Neural cell (in vitro differentiated cells): ENCODE measurements at regions not wholly inside any gene's neighbourhood (a gene's known extent, or its start where the extent isn't known, plus 50 kb on each side); places are given as distances from the start of the nearest gene placed in this dataset.

Source experiments
- H2AFZ ChIP-seq: fragments of 200-600, 300-800 bp; sonication (generic), shearing (Covaris generic); 2 replicates; pipeline ENCODE4 v1.6.0; 2014; ENCODE audit warnings: low read depth, mild to moderate bottlenecking, antibody characterized with exemption, low read length, moderate library complexity
- H3F3A ChIP-seq: fragments of 200-600 bp; shearing (Covaris generic); 2 replicates; pipeline ENCODE4 v1.6.1; 2016; ENCODE audit warnings: mild to moderate bottlenecking, moderate library complexity, mixed read lengths, antibody characterized with exemption, low read length; ENCODE audit not compliant: insufficient read depth, poor library complexity, severe bottlenecking
- H3K27ac ChIP-seq: fragments of 200-600, 300-800 bp; sonication (generic), shearing (Covaris generic); 2 replicates; pipeline ENCODE4 v1.5.1; 2014; ENCODE audit warnings: mild to moderate bottlenecking, low read length, moderate library complexity
- H3K27me3 ChIP-seq: fragments of 300-800, 200-600 bp; sonication (generic), shearing (Covaris generic); 2 replicates; pipeline ENCODE4 v1.6.0; 2014; ENCODE audit warnings: mild to moderate bottlenecking, low read depth, low read length, moderate library complexity; ENCODE audit not compliant: insufficient read depth
- H3K36me3 ChIP-seq: fragments of 300-800, 200-600 bp; sonication (generic), shearing (Covaris generic); 2 replicates; pipeline ENCODE4 v1.5.1; 2014; ENCODE audit warnings: mild to moderate bottlenecking, antibody characterized with exemption, low read length, moderate library complexity; ENCODE audit not compliant: insufficient read depth
- H3K4me2 ChIP-seq: fragments of 300-800, 200-600 bp; sonication (generic), shearing (Covaris generic); 2 replicates; pipeline ENCODE4 v1.6.0; 2014; ENCODE audit warnings: mild to moderate bottlenecking, low read length
- H3K4me3 ChIP-seq: fragments of 300-800, 200-600 bp; sonication (generic), shearing (Covaris generic); 2 replicates; pipeline ENCODE4 v1.5.1; 2014; ENCODE audit warnings: mild to moderate bottlenecking, low read length, moderate library complexity
- H3K79me2 ChIP-seq: fragments of 200-600 bp; shearing (Covaris generic); replicated peaks from 2 replicates; pipeline ENCODE4 v1.6.0; 2014; ENCODE audit warnings: mild to moderate bottlenecking, low read length, moderate library complexity; ENCODE audit not compliant: insufficient read depth
- H3K9ac ChIP-seq: fragments of 300-800, 200-600 bp; sonication (generic), shearing (Covaris generic); 2 replicates; pipeline ENCODE4 v1.6.1; 2016; ENCODE audit warnings: mild to moderate bottlenecking, low read length, mixed read lengths
- H3K9me2 ChIP-seq: fragments of 200-600 bp; shearing (Covaris generic); 2 replicates; pipeline ENCODE4 v1.6.1; 2016; ENCODE audit warnings: mild to moderate bottlenecking, low read length, mixed read lengths; ENCODE audit not compliant: insufficient read depth
- H3K9me3 ChIP-seq: fragments of 200-600, 300-800 bp; sonication (generic), shearing (Covaris generic); 2 replicates; pipeline ENCODE4 v1.6.1; 2016; ENCODE audit warnings: mild to moderate bottlenecking, mixed run types, low read length, moderate library complexity, mixed read lengths
- H4K20me1 ChIP-seq: fragments of 200-600 bp; shearing (Covaris generic); 2 replicates; pipeline ENCODE4 v1.6.1; 2016; ENCODE audit warnings: mild to moderate bottlenecking, mixed run types; ENCODE audit not compliant: insufficient read depth
- CTCF ChIP-seq: fragments of 450-650 bp; IDR thresholded peaks from 2 replicates; pipeline ENCODE4 v1.5.1; 2014; ENCODE audit warnings: antibody characterized with exemption, mild to moderate bottlenecking, moderate library complexity; ENCODE audit not compliant: poor library complexity, severe bottlenecking
- EP300 ChIP-seq: fragments of 450-650 bp; conservative IDR thresholded peaks from 2 replicates; pipeline ENCODE4 v1.6.1; 2014; ENCODE audit warnings: antibody characterized with exemption, mild to moderate bottlenecking, moderate library complexity; ENCODE audit not compliant: poor library complexity, severe bottlenecking
- EZH2 ChIP-seq: fragments of 200-600, 300-800 bp; shearing (Covaris generic), sonication (generic); IDR thresholded peaks from 2 replicates; pipeline ENCODE4 v1.6.1; 2014; ENCODE audit warnings: antibody characterized with exemption, low read length, borderline replicate concordance, mild to moderate bottlenecking; ENCODE audit not compliant: insufficient read depth, poor library complexity, severe bottlenecking
- MXI1 ChIP-seq: fragments of 450-650 bp; conservative IDR thresholded peaks from 2 replicates; pipeline ENCODE4 v1.6.1; 2014; ENCODE audit warnings: antibody characterized with exemption, mild to moderate bottlenecking; ENCODE audit not compliant: poor library complexity, severe bottlenecking
- POLR2AphosphoS5 ChIP-seq: IDR thresholded peaks from 2 replicates; pipeline ENCODE4 v1.6.1; 2012
- RAD21 ChIP-seq: fragments of 450-650 bp; conservative IDR thresholded peaks from 2 replicates; pipeline ENCODE4 v1.6.1; 2014; ENCODE audit warnings: antibody characterized with exemption, mild to moderate bottlenecking, moderate library complexity
- REST ChIP-seq: IDR thresholded peaks from 2 replicates; pipeline ENCODE4 v1.6.1; 2012; ENCODE audit warnings: borderline replicate concordance
- SMC3 ChIP-seq: fragments of 450-650 bp; conservative IDR thresholded peaks from 2 replicates; pipeline ENCODE4 v1.6.1; 2014; ENCODE audit warnings: antibody characterized with exemption, mild to moderate bottlenecking, moderate library complexity; ENCODE audit not compliant: poor library complexity
- TAF1 ChIP-seq: IDR thresholded peaks from 2 replicates; pipeline ENCODE4 v1.6.1; 2012; ENCODE audit warnings: low read depth

GRCh38 chr22:47257566-47257965, 495.1 kb downstream of the TBC1D22A start:
- Histone ChIP-seq H3K9me3 (no peaks in the 10 kb centered on the region), H3K27me3 (no peaks in the 10 kb centered on the region), H2AFZ (no peak overlapping the region), H3F3A (no peaks in the 10 kb centered on the region), H4K20me1 (no peaks in the 10 kb centered on the region), H3K79me2 (no peaks in the 10 kb centered on the region), H3K9me2 (no peaks in the 10 kb centered on the region), H3K4me2 (no peak overlapping the region), H3K9ac (no peak overlapping the region), H3K4me3 (no peak overlapping the region), H3K36me3 (no peaks in the 10 kb centered on the region), H3K27ac (no peak overlapping the region)
- TF ChIP-seq REST: no peak
- TF ChIP-seq POLR2AphosphoS5: no peak
- TF ChIP-seq EZH2: no peak
- TF ChIP-seq MXI1: no peak
- no peak for TF ChIP-seq TAF1
- TF ChIP-seq RAD21: no peak
- no peak for TF ChIP-seq SMC3
- no peak for TF ChIP-seq CTCF
- no peak for TF ChIP-seq EP300

GRCh38 chr22:47251911-47252310, 489.5 kb downstream of the TBC1D22A start:
- no peaks in the 10 kb centered on the region for H3F3A ChIP-seq
- no peak overlapping the region for H2AFZ ChIP-seq
- no peak overlapping the region for H3K9ac ChIP-seq
- TF ChIP-seq TAF1 (no peak), RAD21 (no peak), EP300 (no peak), SMC3 (no peak), EZH2 (no peak), MXI1 (no peak), REST (no peak), POLR2AphosphoS5 (no peak), CTCF (no peak)
- no peaks in the 10 kb centered on the region for H4K20me1 ChIP-seq
- H3K36me3 ChIP-seq: no peaks in the 10 kb centered on the region
- H3K27ac ChIP-seq: no peak overlapping the region
- H3K79me2 ChIP-seq: no peaks in the 10 kb centered on the region
- peaks cover 7% of the 10 kb centered on the region for H3K9me3 ChIP-seq
- no peak overlapping the region for H3K4me2 ChIP-seq
- H3K27me3 ChIP-seq: no peaks in the 10 kb centered on the region
- H3K4me3 ChIP-seq: no peak overlapping the region
- no peaks in the 10 kb centered on the region for H3K9me2 ChIP-seq
